ENCODE measurements at regions not wholly inside any gene's neighbourhood (a gene's known extent, or its start where the extent isn't known, plus 50 kb on each side); places are given as distances from the start of the nearest gene placed in this dataset.
"Not testable (repeated sequence)": the region's sequence is repeated elsewhere in the genome, so short reads cannot be mapped to it uniquely, and the experiment has no call there.

DNA sequence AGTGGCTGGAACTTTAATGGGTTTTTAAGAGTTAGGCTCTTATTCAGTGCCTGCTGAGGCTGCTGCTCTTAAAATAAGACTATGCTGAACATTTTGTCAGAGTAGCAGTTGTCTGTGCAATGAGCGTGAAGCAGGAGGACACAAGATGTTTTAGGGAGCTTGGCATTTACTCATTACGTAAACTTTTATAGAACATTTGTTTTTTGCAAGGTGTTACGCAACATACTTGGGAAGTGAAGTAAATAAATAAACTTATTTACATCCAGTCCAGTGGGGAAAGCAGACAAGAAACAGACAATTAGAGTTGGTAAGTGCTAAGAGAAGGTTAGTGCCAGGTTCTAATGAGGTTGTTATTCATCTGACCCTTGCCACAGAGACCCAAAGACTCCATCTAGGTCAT lies 226.0 kb downstream of the HINT1 start:
- DNase-seq: no peak

DNA sequence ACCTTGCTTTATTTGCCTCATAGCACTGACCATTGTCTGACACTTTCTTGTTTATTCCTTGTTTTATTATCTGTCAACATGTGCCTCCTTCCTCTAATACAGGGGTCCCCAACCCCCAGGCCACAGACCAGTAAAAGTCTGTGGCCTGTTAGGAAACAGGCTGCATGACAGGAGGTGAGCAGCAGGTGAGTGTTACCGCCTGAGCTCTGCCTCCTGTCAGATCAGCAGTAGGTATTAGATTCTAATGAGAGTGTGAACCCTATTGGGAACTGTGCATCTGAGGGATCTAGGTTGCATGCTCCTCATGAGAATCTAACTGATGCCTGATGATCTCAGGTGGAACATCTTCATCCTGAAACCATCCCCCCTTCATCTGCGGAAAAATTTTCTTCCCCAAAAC lies 228.0 kb downstream of the HINT1 start:
- DNase-seq: no peak

DNA sequence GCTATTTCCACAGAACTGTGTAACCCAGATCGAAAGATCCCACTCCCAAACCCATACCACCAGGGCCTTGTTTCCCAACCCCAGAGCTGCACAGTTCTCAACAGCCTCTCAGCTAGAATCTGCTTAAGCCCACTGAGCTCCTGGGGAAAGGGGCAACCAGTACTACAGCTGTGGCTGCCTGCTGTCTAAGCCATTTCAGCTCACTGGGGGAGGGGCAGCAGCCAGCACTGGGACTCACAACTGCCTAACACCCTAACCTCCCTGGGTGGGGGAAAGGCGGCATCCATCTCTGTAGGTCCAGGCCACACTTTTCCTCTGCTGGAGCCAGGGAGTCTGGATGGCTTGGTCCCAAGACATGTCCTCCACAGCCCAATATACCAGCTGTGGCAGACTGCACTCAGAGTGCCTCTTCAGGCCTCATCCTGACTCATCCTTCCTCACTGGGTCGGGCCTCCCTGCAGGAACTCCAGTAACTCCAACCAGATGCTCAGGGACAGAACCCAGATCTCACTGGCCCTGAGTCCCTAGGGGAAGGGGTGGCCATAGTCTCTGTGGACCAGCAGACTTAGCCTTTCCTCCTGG lies 241.4 kb downstream of the HINT1 start:
- no peak for DNase-seq

DNA sequence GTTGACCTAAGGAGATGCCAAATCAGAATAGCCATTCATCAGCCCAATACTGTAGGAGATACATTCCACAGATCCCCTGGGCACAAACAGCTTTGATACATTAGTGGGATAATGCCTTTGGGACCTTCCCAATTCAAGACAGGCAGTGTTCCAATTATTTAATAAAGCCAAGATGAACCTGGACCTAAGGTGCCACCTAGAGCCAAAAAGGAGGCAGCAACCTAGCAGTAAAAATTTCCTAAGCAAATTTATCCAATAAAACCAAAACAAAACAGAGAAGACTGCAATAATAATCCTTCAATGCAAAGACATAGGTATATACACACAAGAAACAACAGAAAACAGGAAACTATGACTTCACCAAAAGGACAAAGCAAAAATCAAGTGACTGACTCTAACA lies 253.0 kb downstream of the HINT1 start:
- no peak for DNase-seq

DNA sequence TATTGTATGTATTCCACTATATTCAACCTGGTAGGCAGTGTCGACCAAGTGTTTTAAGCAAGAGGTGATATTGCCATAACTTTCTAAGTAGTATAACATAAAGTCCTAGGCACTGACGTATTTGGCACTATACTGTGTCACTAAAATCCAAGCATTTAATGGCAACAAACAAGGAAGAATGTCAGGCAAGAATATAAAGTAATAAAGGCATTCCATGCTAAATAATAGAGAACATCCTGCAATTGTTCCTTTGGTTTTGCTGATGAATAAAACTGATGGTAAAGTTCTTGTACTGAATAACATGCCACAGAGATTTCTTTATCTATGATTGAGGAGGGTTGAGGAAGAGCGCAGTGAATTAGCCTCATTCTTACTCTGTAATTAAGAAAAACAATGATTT lies 256.9 kb downstream of the HINT1 start:
- DNase-seq: no peak

DNA sequence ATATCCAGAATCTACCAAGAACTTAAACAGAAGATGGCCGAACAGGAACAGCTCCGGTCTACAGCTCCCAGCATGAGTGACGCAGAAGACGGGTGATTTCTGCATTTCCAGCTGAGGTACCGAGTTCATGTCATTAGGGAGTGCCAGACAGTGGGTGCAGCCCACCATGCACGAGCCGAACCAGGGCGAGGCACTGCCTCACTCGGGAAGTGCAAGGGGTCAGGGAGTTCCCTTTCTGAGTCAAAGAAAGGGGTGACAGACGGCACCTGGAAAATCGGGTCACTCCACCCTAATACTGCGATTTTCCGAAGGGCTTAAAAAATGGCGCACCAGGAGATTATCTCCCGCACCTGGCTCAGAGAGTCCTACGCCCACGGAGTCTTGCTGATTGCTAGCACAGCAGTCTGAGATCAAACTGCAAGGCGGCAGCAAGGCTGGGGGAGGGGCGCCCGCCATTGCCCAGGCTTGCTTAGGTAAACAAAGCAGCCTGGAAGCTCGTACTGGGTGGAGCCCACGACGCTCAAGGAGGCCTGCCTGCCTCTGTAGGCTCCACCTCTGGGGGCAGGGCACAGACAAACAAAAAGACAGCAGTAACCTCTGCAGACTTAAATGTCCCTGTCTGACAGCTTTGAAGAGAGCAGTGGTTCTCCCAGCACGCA lies 267.4 kb downstream of the HINT1 start:
- DNase-seq: not testable (repeated sequence)

DNA sequence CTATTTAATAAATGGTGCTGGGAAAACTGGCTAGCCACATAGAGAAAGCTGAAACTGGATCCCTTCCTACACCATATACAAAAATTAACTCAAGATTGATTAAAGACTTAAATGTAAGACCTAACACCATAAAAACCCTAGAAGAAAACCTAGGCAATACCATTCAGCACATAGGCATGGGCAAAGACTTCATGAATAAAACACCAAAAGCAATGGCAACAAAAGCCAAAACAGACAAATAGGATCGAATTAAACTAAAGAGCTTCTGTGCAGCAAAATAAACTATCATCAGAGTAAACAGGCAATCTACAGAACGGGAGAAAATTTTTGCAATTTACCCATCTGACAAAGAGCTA lies 267.9 kb downstream of the HINT1 start:
- not testable (repeated sequence) for DNase-seq

DNA sequence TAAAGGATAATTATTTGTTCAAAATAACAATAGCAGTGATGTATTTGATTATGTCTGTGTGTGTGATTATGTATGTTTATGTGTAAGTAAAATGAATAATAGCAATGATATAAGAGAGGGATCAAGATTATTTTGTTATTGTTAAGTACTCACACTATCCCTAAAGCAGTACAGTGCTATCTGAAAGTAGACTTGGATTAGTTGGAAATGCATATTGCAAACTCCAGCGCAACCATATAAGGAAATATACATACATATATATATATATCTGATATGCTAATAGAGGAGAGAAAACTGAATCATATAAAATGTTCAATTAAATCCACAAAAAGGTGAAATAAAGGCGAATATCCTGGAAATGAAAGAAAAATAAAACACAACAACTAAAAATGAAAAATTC lies 268.4 kb downstream of the HINT1 start:
- DNase-seq: no peak

DNA sequence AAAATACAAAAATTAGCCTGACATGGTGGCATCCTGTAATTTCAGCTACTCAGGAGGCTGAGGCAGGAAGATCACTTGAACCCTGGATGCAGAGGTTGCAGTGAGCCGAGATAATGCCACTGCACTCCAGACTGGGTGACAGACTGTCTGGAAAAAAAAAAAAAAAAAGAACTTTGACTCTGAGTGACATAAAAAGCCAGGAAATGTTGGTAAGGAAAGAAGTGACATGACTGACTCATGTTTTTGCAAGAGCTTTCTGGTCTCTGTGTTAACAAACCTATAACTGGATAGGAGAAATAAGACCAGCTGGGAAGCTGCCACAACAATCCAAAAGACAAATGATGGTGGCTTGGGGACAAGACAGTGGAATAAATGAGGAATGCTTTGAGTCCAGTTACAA lies 272.1 kb downstream of the HINT1 start:
- DNase-seq: no peak

DNA sequence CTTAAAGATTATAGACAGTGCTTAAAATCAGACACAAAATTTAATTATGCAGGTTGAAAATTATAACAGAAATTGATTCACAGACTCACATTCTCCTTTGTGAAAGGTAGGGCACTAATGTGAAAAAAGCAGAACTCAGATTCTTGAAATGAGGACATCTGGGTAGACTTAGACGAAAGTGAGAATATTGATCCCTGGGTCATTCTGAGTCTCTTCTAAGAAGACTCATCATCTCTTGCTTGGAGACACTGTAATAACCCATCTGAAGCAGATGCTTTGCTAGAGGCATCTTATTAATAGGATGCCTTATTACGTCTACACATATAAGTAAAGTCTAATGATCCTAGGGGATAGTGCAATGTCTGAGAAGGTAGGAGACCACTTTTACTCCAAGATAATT lies 274.4 kb downstream of the HINT1 start:
- DNase-seq: no peak

DNA sequence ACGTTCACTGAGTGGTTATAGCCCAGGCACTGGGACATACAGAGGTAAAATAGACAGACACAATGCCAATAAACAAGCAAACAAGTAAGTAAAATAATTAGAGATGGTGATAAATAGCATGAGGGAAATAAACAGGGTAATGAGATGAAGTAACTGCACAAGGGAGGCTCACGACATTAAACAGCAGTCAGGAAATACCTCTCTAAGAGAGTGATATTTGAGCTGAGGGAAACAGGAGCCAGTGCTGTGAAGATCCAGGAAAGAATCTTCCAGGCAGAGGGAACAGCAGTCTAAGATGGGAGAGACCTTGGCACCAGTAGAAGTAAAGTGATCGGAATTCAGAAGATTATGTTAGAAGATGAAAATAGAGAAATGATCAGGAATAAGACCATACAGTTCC lies 279.4 kb downstream of the HINT1 start:
- no peak for DNase-seq

DNA sequence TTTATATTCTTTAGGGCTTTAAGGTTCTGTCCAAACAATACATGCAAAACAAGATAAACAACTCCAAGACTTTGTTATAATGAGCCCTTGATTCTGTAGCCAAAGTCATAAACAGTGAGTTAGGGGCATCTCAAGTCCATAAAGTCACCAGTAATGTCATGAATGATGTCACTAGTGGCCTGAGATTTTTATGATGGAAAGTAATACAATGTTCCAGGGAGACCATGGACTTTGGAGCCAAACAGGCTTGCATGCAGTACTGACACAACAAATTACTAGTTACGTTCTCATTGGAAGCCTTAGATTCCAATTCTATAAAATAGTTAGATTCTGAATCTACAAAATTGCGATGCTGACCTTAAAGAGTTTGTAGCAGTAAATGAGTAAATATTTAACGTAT lies 280.0 kb downstream of the HINT1 start:
- no peak for DNase-seq

DNA sequence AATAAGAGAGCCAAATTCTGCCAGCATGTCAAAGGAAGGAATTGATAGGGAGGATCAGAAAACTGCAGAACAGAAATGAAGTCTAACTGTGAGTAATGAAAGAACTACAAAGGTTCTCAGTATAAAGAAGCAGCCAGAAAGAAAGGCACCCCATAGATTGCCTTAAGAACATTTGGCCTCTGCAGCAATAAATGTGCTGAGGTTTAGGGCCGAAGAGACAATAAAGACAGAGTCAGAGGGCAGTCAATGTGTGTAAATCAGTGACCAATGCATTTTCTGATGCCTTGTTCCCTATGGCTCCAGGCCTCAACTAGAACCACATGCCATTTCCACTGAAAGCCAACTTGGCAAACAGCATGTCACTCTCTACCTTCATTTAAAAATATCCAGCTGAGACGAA lies 281.0 kb downstream of the HINT1 start:
- DNase-seq: no peak

DNA sequence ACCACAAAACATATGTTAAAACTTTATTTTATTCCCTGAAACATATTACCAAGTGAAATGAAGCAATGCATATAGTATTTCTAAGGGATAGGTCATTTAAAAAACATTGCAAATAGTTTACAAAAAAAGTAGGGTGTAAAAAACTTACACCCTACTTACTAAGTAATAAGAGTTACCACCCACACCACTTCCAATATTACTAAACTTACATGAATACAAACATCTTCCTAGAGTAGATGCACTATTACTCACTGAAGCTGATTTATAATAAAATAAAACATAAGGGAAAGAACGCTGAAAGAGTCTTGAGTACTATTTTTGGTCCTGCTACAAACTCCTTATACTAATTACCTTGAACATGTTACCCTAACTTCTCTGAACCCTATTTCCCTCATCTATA lies 289.4 kb downstream of the HINT1 start:
- DNase-seq: no peak

DNA sequence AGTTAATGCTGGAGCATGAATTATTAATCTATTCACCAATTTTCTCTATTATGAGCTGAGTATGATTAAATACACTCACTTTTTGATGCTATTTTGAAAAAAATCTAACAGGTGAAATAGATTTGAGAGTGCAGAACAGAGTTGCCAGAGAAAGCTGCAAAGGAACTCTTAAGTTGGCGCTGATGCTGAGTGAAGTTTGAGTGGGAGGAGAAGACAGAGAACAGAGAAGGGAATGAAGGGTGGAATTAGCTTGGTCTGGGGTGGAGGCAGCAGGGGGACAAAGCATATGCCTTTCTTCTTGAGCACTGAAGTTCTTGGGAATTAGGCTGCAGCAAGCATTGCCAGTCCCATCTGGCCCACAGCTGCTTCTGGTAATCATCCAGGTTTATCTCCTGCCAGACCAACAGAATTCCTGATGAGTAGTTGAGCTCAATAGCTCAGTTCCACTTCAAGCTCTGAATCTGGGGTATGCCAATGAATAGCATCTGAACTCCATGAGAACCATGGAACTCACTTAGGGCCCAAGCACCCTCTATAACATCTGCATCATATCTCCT lies 290.1 kb downstream of the HINT1 start:
- DNase-seq: no peak

DNA sequence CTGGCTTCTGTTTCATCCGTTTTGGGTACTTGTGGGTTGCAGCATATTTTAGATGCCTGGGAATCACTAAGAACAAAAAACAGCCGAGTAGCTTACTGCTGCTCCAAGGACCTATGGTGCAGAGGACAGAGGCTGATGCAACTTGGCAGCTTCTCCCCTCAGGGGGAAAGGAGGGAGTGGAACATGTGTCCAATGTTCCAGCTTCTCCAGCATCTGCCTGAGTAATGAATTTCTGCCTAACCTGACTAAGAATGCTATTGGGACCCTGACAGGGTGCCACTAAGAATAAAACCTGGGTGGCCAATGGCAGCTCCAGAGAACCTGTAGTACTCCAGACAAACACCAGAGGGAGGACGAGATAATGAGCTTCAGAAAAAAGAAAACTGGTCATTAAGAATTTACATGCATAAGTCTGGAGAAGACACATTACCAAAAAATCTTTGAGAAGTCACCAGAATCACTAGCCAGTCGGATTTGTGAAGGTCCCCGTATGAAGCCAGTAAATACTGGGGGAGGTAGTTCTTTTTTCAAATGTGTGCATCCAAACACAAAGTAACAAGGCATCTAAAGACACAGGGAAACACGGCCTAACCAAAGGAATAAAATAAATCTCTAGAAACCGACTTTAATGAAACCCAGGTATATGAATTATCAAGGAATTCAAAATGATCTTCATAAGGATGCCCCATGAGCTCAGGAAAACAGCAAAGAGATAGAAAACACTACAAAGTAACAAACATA lies 293.5 kb downstream of the HINT1 start:
- DNase-seq: no peak

DNA sequence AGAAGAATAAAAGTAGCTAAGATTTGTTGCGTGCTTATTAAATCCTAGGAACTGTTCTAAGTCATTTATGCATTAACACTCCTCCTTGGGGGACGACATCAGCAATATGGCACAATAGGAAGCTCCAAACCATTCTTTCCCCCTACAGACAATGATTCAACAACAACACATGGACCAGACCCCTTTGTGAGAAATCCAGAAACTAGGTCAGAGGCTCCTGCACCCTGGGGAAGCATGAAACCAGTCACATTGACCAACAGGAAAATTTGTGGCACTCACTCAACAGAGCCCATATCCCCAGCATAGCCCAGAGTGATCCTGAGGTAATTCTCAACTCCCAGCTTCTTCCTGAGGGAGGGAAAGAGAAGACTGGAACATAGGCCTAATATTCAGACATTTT lies 294.4 kb downstream of the HINT1 start:
- no peak for DNase-seq

DNA sequence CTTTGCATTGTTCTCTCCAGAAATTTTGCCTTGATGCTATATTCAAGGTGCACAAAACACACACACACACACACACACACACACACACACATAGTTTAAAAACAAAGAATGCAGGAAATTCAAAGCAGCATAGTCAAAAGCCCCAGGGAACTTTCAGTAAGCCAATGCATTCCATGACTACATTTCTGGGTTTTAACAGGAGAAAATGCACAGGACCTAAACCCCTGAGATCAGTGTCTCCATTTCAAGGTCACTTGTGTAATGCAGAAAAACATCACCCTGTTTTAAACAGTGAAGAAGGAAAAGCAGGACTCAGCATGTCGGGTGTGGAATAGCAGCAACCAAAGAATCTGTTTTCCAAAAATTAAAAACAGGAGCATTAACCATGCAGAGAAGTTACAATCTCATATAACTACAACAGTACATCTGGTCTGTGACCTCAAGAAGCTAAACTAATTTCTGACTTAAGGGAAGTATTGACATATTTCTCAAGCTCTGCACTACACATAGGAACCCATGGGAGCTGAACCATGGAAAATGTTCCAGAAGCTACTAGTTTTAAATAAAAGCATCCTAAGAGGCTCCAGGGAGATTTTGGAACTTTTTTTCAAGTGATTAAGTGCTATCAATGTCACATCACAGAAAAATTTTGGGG lies 296.7 kb downstream of the HINT1 start:
- no peak for DNase-seq

DNA sequence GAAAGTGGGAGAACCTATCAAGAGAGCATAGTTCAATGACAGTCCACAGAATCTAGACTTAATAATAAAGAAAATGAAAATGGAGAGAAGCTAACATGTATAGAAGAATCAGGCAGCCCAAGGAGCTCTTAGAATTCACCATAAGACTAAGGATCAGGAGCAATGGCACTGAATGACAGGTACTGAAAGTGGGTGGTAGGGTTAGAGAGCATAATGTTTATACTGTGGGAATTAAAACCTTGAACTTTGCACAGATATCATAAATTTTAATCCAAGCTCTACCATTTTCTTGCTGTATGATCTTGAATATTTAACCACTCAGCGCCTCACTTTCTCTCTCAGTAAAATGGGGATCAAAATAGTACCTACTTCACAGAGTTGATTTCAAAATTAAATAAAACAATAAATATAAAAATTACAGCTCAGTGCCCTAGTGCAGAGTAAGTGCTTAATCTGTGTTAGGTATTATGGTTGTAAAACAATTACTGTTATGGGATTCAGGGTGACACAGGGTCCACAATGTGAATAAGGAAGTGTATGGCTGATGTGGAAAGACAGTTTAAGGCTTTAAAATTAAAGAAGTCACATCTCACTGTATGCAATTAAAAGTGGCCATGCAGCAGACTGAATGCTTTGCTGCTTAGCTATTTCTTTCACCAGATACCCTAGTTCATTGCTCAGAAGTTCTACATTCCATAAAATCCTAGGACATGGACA lies 319.8 kb downstream of the HINT1 start:
- no peak for DNase-seq

DNA sequence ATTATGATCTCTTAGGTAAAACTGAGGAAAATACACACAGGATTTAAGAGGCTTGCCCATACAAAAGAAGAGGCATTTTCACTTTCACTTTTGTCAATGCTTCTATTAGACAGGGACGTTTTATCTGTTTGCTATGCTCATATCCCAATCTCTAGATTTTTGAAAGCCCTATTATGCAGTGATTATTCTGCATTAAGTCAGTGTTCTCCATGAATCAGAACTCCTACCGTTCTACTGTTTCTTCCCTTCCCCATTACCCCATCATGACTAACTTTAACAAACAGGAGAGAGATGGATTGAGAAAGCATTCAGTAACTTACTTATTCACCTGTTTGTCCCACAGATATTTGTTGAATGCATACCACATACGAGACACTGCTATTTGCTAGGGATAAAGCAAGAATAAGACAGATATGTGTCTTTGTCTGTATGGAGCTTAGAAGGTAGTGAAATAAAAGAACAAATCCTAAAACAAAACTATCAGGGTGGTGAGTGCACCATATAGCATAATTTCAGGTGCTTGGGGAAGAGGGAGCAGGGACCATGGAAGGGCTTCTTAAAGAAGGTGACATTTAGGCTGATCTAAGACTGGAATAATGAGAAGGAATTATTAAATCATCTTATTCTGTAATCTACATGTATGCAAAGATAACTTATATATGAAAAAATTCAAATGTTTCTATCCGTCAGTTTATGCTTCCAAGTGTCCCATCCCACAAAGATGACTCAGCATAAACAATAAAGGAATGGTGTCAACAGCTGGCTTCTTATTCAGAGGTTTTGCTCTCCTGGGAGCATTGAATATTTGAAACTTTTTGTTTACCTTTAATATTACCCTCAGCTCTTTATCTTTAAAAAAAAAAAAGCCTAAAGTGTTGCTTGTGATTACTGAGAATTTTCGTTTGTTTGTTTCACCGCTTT lies 328.1 kb downstream of the HINT1 start:
- no peak for DNase-seq

DNA sequence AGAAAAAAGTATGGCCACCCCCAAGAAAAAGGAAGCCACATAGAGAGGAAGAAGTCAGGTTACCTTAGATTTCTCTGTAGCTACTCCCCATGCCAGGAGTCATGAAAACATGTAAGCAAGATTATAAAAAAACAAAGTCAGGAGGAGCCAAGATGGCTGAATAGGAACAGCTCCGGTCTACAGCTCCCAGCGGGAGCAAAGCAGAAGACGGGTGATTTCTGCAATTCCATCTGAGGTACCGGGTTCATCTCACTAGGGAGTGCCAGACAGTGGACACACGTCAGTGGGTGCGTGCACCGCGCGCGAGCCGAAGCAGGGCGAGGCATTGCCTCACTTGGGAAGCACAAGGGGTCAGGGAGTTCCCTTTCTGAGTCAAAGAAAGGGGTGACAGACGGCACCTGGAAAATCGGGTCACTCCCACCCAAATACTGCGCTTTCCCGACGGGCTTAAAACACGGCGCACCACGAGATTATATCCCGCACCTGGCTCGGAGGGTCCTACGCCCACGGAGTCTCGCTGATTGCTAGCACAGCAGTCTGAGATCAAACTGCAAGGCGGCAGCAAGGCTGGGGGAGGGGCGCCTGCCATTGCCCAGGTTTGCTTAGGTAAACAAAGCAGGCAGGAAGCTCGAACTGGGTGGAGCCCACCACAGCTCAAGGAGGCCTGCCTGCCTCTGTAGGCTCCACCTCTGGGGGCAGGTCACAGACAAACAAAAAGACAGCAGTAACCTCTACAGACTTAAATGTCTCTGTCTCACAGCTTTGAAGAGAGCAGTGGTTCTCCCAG lies 347.3 kb downstream of the HINT1 start:
- DNase-seq: not testable (repeated sequence)

Measured in C1 segment of cervical spinal cord (tissue), 14 donors.